ENCODE measurements at regions not wholly inside any gene's neighbourhood (a gene's known extent, or its start where the extent isn't known, plus 50 kb on each side); places are given as distances from the start of the nearest gene placed in this dataset.

- TF ChIP-seq, protein P1, sequence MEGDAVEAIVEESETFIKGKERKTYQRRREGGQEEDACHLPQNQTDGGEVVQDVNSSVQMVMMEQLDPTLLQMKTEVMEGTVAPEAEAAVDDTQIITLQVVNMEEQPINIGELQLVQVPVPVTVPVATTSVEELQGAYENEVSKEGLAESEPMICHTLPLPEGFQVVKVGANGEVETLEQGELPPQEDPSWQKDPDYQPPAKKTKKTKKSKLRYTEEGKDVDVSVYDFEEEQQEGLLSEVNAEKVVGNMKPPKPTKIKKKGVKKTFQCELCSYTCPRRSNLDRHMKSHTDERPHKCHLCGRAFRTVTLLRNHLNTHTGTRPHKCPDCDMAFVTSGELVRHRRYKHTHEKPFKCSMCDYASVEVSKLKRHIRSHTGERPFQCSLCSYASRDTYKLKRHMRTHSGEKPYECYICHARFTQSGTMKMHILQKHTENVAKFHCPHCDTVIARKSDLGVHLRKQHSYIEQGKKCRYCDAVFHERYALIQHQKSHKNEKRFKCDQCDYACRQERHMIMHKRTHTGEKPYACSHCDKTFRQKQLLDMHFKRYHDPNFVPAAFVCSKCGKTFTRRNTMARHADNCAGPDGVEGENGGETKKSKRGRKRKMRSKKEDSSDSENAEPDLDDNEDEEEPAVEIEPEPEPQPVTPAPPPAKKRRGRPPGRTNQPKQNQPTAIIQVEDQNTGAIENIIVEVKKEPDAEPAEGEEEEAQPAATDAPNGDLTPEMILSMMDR (IDR thresholded peaks at IDR 0.05; ENCODE audit: poor library complexity) = no peak
- TF ChIP-seq EZH2 (IDR thresholded peaks at IDR 0.05; ENCODE audit: borderline replicate concordance) (no peak), EZH2phosphoT487 (IDR thresholded peaks at IDR 0.05; ENCODE audit: low read depth, severe bottlenecking, unreplicated experiment) (no peak)
Observed at GRCh38 chr16:63228259-63228658, 1192.0 kb upstream of the CDH8 start.
